Sigmoid colon (tissue), 4 donors: ENCODE measurements at regions not wholly inside any gene's neighbourhood (a gene's known extent, or its start where the extent isn't known, plus 50 kb on each side); places are given as distances from the start of the nearest gene placed in this dataset.

Source experiments
- CTCF ChIP-seq, 4 experiments: fragments of 450-650 bp in 3 of 4; fragments of 200-600 bp in 1 of 4; IDR thresholded peaks; one replicate each; pipeline ENCODE4 v1.5.1; 2016 to 2019; ENCODE audit warnings: antibody characterized with exemption in 4 of 4, mild to moderate bottlenecking in 3 of 4, moderate library complexity in 2 of 4
- POLR2A ChIP-seq, 2 donors: fragments of 450-650 bp; IDR thresholded peaks; one replicate each; pipeline ENCODE4 v1.6.1; 2016; ENCODE audit warnings: antibody characterized with exemption in 2 of 2, mild to moderate bottlenecking in 2 of 2, moderate library complexity in 2 of 2
- POLR2AphosphoS5 ChIP-seq, 4 donors: sonication (generic); formaldehyde crosslinking; IDR thresholded peaks; one replicate each; pipeline ENCODE4 v1.6.1; 2017; ENCODE audit warnings: antibody characterized with exemption in 4 of 4

GRCh38 chr10:105352827-105353226 is 711.7 kb downstream of the SORCS3 start:
- TF ChIP-seq CTCF (IDR thresholded peaks at IDR 0.05) (no peak), POLR2A (IDR thresholded peaks at IDR 0.05) (no peak), POLR2AphosphoS5 (IDR thresholded peaks at IDR 0.05) (no peak)
